ENCODE measurements at regions not wholly inside any gene's neighbourhood (a gene's known extent, or its start where the extent isn't known, plus 50 kb on each side); places are given as distances from the start of the nearest gene placed in this dataset.

GRCh38 chr4:102411408-102411807, 66.1 kb upstream of the SLC39A8 start:
- H3K4me3 ChIP-seq (ENCODE audit: low read depth, low read length) = no peak overlapping the region
- DNase-seq (ENCODE audit: low read depth) = no peak
- TF ChIP-seq CTCF (conservative IDR thresholded peaks at IDR 0.05; ENCODE audit: low read depth, low read length) = no peak

GRCh38 chr4:102416765-102417164, 71.5 kb upstream of the SLC39A8 start:
- TF ChIP-seq CTCF (conservative IDR thresholded peaks at IDR 0.05; ENCODE audit: low read depth, low read length) = no peak
- no peak for DNase-seq (ENCODE audit: low read depth)

GRCh38 chr4:102420563-102421398, 75.5 kb upstream of the SLC39A8 start:
- no peak overlapping the region for H3K4me3 ChIP-seq (ENCODE audit: low read depth, low read length)
- peak; percentile 38 for DNase-seq (ENCODE audit: low read depth)
- TF ChIP-seq CTCF (conservative IDR thresholded peaks at IDR 0.05; ENCODE audit: low read depth, low read length) = peak; percentile 16

More at GRCh38 chr4:102416765-102417164, 71.5 kb upstream of the SLC39A8 start:
- no peak overlapping the region for H3K4me3 ChIP-seq (ENCODE audit: low read depth, low read length)

- no peak overlapping the region for H3K4me3 ChIP-seq (ENCODE audit: low read depth, low read length)
- DNase-seq (ENCODE audit: low read depth) = no peak
- no peak for TF ChIP-seq CTCF (conservative IDR thresholded peaks at IDR 0.05; ENCODE audit: low read depth, low read length)
Observed at GRCh38 chr4:102422843-102423242, 77.6 kb upstream of the SLC39A8 start.

- H3K4me3 ChIP-seq (ENCODE audit: low read depth, low read length) = no peak overlapping the region
- no peak for DNase-seq (ENCODE audit: low read depth)
- TF ChIP-seq CTCF (conservative IDR thresholded peaks at IDR 0.05; ENCODE audit: low read depth, low read length) = no peak
Observed at GRCh38 chr4:102423375-102423774, 77.8 kb upstream of the NFKB1 start.

- DNase-seq (ENCODE audit: low read depth) = no peak
- TF ChIP-seq CTCF (conservative IDR thresholded peaks at IDR 0.05; ENCODE audit: low read depth, low read length) = no peak
- H3K4me3 ChIP-seq (ENCODE audit: low read depth, low read length) = no peak overlapping the region
Observed at GRCh38 chr4:102427371-102427998, 73.7 kb upstream of the NFKB1 start.
